GM06990 (cell line): ENCODE measurements at regions not wholly inside any gene's neighbourhood (a gene's known extent, or its start where the extent isn't known, plus 50 kb on each side); places are given as distances from the start of the nearest gene placed in this dataset.

Experiments used
- DNase-seq: peaks from one replicate; pipeline ENCODE4 v3.0.0-alpha.2; 2011; ENCODE audit not compliant: insufficient read length; ENCODE audit errors: extremely low read depth
- H3K27me3 ChIP-seq: replicated peaks from 2 replicates; pipeline ENCODE4 v1.6.0; 2011; ENCODE audit warnings: low read length; ENCODE audit not compliant: control insufficient read depth, insufficient read depth
- H3K36me3 ChIP-seq: 2 replicates; pipeline ENCODE4 v1.5.1; 2011; ENCODE audit warnings: low read length; ENCODE audit not compliant: control insufficient read depth, insufficient read depth
- H3K4me3 ChIP-seq: replicated peaks from 2 replicates; pipeline ENCODE4 v1.5.1; 2011; ENCODE audit warnings: low read depth, mild to moderate bottlenecking, control low read depth, low read length
- TF ChIP-seq, protein P1 (sequence below): IDR thresholded peaks from 2 replicates; pipeline ENCODE4 v1.5.1; 2011; ENCODE audit warnings: low read length, control low read depth, mild to moderate bottlenecking, inconsistent platforms; ENCODE audit not compliant: insufficient read depth, poor library complexity, severe bottlenecking

DNA sequence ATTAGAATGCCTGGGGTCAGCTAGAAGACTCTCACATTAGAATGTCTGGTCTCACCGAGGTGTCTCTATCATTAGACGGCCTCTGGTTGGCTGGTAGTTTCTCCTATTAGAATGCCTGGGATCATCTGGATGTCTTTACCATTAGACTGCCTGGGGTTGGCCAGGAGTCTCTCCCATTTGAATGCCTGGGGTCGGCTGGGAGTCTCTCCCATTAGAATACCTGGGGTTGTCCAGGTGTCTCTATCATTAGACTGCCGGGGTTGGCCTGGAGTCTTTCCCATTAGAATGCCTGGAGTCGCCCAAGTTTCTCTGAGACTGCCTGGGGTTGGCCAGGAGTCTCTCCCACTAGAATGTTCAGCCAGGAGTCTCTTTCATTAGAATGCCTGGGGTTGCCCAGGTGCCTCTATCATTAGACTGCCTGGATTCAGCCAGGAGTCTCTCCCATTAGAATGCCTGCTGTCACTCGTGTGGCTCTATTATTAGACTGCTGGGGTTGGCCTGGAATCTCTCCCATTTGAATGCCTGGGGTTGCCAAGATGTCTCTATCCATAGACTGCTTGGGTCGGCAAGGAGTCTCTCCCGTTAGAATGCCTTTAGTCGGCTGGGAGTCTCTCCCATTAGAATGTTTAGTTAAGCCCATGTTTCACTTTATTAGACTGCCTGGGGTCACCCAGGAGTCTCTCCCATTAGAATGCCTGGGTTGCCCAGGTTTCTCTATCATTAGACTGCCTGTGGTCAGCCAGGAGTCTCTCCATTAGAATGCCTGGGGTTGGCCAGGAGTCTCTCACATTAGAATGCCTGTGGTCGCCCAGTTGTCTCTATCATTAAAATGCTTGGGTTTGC lies 1467.8 kb downstream of the UQCRFS1 start:
- TF ChIP-seq, protein P1, sequence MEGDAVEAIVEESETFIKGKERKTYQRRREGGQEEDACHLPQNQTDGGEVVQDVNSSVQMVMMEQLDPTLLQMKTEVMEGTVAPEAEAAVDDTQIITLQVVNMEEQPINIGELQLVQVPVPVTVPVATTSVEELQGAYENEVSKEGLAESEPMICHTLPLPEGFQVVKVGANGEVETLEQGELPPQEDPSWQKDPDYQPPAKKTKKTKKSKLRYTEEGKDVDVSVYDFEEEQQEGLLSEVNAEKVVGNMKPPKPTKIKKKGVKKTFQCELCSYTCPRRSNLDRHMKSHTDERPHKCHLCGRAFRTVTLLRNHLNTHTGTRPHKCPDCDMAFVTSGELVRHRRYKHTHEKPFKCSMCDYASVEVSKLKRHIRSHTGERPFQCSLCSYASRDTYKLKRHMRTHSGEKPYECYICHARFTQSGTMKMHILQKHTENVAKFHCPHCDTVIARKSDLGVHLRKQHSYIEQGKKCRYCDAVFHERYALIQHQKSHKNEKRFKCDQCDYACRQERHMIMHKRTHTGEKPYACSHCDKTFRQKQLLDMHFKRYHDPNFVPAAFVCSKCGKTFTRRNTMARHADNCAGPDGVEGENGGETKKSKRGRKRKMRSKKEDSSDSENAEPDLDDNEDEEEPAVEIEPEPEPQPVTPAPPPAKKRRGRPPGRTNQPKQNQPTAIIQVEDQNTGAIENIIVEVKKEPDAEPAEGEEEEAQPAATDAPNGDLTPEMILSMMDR = no peak

DNA sequence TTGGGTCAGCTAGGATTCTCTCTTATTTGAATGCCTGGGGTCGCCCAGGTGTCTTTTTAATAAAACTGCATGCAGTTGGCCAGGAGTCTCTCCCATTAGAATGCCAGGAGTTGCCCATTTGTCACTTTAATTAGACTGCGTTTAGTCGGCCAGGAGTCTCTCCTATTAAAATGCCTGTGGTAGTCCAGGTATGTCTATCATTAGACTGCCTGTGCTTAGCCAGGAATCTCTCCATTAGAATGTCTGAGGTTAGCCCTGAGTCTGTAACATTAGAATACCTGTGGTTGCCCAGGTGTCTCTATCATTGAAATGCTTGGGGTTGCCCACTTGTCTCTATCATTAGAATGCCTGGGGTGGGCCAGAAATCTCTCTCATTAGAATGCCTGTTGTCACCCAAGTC lies 1470.9 kb downstream of the UQCRFS1 start:
- H3K36me3 ChIP-seq = no peaks in the 10 kb centered on the region
- H3K27me3 ChIP-seq = no peaks in the 10 kb centered on the region
- DNase-seq = no peak
- no peak overlapping the region for H3K4me3 ChIP-seq
- TF ChIP-seq, protein P1 = no peak

More for the DNA sequence above, 1467.8 kb downstream of the UQCRFS1 start:
- no peak for DNase-seq
- Histone ChIP-seq H3K27me3 (no peaks in the 10 kb centered on the region), H3K4me3 (no peak overlapping the region), H3K36me3 (no peaks in the 10 kb centered on the region)

DNA sequence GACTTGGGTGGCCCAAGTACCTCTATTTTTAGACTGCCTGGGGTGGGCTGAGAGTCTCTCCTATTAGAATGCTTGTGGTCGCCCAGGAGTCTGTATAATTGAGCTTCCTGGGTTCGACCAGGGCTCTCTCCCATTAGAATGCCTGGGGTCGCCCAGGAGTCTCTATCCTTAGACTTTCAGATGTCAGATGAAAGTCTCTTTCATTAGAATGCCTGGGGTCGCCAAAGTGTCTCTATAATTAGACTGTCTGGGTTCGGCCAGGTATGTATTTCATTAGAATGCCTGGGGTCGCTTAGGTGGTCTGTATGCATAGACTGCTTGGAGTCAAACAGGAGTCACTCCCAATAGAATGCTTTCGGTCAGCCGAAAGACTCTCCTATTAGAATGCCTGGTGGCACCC lies 1471.7 kb downstream of the UQCRFS1 start:
- no peaks in the 10 kb centered on the region for H3K36me3 ChIP-seq
- no peaks in the 10 kb centered on the region for H3K27me3 ChIP-seq
- TF ChIP-seq, protein P1 = no peak
- no peak overlapping the region for H3K4me3 ChIP-seq
- no peak for DNase-seq

DNA sequence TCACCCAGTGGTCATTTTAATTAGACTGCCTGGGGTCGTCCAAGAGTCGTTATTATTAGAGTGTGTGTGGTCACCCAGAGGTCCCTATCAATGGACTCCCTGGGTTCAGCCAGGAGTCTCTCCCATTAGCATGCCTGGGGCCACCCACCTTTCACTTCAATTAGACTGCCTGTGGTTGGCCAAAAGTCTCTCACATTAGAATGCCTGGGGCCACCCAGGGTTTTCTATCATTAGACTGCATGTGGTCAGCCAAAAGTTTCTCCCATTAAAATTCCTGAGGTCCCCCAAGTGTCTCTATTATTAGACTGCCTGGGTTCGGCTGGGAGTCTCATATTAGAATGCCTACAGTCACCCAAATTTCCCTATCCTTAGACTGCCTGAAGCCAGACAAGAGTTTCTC lies 1472.6 kb downstream of the UQCRFS1 start:
- Histone ChIP-seq H3K36me3 (no peaks in the 10 kb centered on the region), H3K27me3 (no peaks in the 10 kb centered on the region), H3K4me3 (no peak overlapping the region)
- TF ChIP-seq, protein P1 = no peak
- DNase-seq = no peak

DNA sequence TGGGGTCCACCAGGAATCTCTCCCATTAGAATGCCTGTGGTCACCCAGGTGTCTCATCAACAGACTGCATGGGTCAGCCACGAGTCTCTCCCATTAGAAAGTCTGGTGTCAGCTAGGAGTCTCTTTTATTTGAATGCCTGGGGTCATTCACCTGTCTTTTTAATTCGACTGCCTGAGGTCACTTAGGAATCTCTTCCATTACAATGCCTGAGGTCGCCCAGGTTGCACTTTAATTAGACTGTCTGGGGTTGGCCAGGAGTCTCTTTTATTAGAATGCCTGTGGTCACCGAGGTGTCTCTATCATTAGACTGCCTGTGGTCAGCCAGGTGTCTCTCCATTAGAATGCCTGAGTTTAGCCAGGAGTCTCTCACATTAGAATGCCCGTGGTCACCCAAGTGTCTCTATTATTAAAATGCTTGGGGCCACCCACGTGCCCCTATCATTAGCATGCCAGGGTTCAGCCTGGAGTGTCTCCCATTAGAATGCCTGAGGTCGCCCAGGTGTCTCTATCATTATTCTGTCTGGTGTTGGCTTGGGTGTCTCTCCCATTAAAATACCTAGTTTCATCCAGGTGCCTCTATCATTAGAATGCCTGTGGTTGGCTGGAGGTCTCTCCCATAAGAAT lies 1474.3 kb downstream of the UQCRFS1 start:
- no peaks in the 10 kb centered on the region for H3K36me3 ChIP-seq
- TF ChIP-seq, protein P1 = no peak

More for the DNA sequence above, 1474.3 kb downstream of the UQCRFS1 start:
- Histone ChIP-seq H3K4me3 (no peak overlapping the region), H3K27me3 (no peaks in the 10 kb centered on the region)
- DNase-seq = no peak
